Stimulated activated CD8-positive, alpha-beta memory T cell treated with anti-CD3 and anti-CD28 coated beads, Interleukin-15, amount 100 ng/mL, for 48 hours (primary cell): ENCODE measurements at regions not wholly inside any gene's neighbourhood (a gene's known extent, or its start where the extent isn't known, plus 50 kb on each side); places are given as distances from the start of the nearest gene placed in this dataset.

Experiments used
- DNase-seq, 2 donors: peaks; one replicate each; pipeline ENCODE4 v3.0.0-alpha.2; 2020; ENCODE audit warnings: low read depth in 2 of 2

DNA sequence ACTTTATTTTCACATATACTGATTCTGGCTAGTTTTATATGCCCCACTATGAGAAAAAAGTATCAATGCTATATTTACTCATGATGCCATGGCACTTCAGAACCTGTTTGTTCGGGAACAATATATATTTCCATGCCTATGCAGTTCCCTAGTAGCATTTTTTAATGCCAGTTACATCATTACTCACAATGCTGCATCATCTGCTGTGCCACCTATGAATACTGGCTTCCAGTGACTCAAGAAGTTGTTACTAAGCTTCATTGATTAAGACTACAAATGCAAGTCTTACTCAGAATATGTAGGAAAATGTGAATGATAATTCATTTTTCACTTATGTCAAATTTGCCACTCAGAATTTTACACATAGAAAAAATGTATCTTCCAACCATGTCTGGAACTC, 97.9 kb downstream of the MAFB start:
- no peak for DNase-seq

- DNase-seq, result no peak
Observed at GRCh38 chr20:40589581-40589980, 99.5 kb downstream of the MAFB start.

GRCh38 chr20:40588891-40589290, 100.1 kb downstream of the MAFB start:
- DNase-seq, result no peak

DNA sequence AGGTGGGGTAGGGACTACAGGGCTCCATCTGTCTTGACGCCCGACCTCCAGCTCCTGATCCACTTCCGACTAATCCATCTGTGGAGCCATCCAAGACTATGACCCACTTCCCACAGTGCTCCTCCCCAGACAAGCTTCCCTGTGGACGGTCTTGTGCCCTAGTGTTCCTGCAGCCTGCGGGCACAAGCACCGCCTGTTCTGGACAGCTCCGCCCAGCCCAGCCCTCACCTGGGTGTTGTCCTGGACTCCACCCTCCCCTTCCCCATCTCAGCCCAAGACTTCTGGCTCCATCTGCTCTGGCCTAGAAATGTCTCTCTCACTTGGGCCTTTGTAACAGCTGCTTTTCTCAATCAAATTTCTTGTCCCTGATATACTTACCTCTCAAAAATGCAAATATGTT, 102.0 kb downstream of the MAFB start:
- no peak for DNase-seq

DNA sequence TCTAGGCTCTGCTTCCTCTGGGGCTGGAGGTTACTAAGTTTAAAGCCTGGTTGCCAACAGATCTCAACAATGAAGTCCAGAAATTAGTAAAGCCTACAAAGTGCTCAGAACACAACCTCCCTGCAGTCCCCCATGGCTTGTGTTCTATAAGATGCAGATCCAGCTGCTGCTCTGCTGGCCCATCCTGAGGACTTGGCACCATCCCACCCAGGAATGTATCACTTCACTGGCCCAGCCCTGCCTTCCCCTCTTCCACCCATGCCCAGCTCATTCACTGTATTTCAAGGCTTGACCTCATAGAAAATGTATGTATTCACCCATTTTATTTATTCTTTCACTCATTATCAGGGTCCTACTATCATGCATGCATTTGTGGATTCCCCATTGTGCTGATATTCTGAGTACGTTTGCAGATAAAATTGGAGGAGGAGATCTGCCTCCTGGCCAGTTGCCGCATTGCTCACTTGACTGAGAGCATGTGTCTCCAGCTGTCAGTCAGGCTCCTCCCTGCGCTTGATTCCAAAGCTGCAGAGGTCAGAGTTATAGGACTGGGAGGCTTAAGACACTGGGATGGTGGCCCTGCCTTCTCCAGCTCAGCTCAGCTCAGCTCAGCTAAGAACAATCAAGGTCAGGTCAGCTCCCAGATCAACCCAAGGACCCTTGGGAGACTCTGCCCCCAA, 104.8 kb downstream of the MAFB start:
- no peak for DNase-seq

DNA sequence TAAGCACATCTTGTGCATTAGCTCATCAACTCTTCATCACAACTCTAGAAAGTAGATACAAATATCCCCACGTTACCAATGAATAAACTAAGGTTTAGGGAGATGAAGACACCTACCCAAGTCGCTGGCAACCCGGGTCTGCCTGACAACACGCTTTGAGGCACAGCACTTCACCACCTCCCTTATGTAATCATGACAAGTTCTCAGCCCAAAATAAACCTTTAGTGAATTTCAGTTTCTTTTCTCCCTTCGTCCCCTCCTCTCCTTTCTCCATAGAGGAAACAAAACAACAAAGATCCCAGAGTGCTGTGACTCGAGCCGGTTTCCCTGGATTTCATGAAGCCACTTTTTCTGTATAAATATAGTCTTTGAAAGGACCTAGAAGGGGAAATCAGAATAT, 105.4 kb downstream of the MAFB start:
- DNase-seq, result no peak

- no peak for DNase-seq
Observed at GRCh38 chr20:40583205-40583604, 105.8 kb downstream of the MAFB start.

- DNase-seq, result no peak
Observed at GRCh38 chr20:40582531-40582930, 106.5 kb downstream of the MAFB start.

DNA sequence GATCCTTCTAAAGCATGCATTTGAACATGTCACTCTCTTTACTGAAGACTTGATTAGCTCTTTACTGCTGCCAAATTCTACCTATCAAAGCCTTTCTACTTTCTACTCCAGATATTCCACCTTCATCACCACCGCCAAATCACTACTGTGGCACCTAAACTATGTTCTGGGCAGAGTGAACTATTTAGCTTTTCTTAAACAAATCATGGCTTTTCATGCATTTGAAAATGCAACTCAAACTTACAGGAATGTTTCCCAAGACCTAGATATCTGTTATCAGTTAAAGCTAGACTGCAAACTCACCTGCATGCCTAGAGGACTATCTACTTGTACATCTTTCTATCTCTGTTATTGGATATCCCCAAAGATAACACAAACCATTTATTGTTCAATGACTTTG, 109.3 kb downstream of the MAFB start:
- no peak for DNase-seq

DNA sequence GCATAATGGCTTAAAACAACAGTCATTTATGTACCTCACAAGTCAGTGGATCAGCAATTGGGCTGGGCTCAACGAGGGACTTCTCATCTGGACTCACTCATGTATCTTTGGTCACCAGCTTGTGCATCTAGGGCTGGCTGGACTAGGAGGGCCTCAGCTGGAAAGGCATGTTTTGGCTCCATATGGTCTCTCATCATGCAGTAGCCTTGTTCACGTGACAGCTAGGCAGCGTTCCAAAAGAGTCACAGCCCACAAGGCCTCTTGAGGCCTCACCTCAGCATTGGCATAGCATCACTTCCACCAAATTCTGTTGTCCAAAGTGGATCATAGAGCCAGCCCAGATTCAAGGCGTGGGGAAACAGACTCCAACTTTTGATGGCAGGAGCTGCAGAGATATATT, 110.1 kb downstream of the MAFB start:
- DNase-seq, result no peak

DNA sequence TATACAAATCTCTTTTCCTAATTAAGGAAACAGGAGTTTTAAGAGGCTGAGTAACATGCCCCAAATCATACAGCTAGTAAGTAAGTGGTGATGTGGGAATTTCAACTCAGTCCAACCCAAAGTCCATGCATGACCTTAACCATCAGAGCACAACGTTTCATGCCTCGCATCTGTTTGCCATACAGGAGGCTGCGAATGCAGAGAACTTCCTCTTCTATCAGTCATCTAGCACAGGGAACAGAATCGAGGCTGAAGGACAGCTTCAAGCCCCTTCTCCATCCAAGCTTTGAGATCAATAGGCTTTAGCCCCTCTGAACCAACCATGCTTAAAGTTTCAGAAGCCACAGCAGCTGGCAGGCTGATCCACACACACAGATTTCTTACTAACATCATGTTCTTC, 113.2 kb downstream of the MAFB start:
- DNase-seq, result no peak

DNA sequence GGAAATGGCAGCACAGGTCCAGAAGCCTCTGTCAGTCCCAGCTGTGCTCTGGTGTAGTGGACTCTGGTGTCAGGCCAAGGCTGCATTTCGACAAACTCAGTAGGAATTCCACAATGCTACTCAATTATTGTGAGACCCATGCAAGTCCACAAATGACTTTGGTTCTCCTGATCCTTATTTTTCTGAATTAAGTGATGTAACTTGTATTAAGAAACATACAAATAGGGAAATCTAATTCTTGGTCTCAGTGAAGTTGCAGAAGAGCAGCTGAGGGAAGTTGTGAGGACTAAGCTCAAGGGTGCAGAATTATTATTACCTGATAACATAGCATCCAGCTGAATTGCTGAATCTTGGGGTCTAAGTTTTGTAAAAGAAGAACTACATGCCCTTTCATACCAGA, 116.8 kb downstream of the MAFB start:
- DNase-seq, result no peak

- DNase-seq, result no peak
Observed at GRCh38 chr20:40571639-40572038, 117.4 kb downstream of the MAFB start.

- no peak for DNase-seq
Observed at GRCh38 chr20:40568200-40568599, 120.8 kb downstream of the MAFB start.

- DNase-seq, result no peak
Observed at GRCh38 chr20:40565682-40566040, 123.4 kb downstream of the MAFB start.

DNA sequence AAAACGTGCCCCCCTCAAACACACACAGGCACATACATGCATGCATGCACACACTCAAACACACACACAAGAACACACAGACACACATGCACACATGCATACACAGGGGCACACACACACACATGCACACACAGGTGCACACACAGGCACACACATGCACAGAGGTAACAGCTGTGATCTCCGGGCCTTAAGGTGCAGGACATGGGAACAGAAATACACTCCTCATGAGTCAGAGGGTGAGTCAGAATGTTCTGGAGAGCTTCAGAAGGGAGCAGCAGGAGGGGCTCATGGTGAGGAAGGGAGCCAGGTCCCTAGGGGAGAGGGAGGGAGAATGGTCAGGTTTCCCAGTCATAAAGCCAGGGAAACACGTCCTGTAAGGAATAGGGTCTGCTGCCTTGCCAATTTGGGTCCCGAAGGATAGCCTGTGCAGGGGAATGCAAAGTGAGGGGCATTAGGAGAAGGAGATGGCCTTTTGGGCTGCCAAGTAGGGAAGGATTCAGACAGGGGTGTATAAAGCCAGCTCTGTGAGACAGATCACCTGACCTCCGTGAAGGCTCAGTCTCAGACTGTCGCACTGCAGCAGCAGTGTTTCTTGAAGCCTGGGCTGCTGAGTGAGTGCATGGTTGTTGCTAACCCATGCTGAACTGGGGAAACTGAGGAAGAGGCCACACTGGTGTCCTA, 123.9 kb downstream of the MAFB start:
- DNase-seq, result no peak

- DNase-seq, result no peak
Observed at GRCh38 chr20:40563296-40563950, 125.6 kb downstream of the MAFB start.

- DNase-seq, result no peak
Observed at GRCh38 chr20:40562031-40562430, 127.0 kb downstream of the MAFB start.

DNA sequence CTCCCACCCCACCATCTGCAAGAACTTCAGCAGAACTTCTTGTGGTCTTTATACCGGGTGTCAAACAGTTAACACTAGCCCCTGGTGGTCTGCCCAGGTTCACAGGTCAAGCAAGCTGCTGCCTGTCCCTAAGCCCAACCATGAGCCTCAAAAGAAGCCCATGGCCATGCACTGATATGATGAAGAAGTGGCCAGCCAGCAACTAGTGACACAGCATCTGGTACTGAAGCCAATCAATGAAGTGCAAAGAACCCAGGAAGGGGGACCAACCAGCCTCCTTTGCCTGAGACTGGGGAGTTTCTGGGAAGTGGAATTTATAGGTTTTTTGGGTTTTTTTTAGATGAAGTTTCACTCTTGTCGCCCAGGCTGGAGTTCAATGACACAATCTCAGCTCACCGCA, 127.8 kb downstream of the MAFB start:
- DNase-seq, result no peak

DNA sequence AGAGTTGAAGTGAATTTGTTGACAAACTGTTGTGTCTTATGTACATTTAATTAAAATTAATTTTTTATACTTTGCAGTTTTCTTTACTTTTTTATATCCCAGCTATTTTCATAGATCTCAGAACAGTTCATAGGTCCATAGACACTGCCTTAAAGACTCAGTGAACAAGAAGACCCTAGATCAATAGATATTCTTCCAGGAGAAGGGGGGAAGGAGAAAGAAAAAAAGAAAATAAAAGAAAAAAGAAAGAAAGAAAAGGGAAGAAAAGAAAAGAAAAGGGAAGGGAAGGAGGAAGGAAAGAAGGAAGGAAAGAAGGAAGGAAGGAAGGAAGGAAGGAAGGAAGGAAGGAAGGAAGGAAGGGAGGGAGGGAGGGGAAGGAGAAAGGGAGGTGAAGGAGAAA, 130.8 kb downstream of the MAFB start:
- DNase-seq, result no peak

DNA sequence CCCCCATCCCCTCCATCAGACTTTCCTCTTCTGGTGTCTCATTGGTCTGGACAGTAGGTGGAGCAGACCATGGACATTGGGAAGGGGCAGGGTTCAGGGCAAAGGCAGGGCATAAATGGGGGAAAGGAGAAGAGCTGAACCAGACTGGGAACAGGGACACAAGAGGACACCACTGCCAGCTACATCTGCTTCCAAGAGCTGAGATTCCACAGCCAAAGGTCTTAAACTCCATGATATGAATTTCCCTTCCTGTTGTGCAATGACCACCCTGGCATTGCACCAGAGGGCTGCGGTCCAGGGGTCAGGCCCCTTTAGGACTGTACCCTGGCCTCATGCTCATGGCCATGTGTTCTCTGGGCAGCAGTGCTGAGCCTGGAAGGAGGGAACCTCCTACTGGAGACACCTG, 137.9 kb downstream of the MAFB start:
- no peak for DNase-seq

GRCh38 chr20:40547483-40548091, 141.4 kb downstream of the MAFB start:
- DNase-seq, result no peak

GRCh38 chr20:40545478-40545877, 143.6 kb downstream of the MAFB start:
- no peak for DNase-seq
